ENCODE measurements at regions not wholly inside any gene's neighbourhood (a gene's known extent, or its start where the extent isn't known, plus 50 kb on each side); places are given as distances from the start of the nearest gene placed in this dataset.

DNA sequence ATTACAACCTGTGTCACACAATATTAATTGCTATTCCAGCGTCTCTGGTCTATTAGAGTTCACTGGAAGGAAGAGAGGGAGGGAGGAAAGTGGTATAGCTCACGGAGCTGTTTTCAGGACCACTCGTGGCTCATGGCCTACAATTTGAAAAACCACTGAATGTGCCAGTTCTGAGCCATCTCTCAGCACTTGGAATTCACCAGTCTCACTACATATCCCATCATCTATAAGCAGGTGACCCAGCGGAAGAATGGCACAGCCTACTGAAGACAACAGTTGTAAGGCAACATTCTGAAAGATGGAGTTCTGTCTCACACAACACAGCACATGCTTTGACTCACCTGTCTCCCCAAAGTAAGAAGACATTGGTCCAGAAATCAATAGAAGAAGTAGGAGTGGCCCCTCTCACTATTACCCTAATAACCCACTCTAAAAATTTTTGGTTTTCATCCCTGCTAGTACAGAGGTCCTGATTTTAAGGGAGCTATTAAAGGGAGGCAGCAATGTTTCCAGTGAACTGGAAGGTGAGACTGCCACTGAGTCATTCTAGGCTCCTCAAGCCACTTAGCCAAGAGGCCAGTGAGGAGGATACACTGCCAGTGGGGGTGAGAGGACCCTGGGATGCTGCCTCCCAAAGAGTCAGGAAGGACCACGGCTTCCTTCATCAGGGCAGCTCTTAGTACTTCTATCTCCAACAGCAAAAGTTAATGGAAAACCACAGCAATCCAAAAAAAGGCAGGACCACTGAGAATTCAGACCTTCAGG lies 50.0 kb upstream of the DOCK9 start:
- ATAC-seq (ENCODE audit: insufficient read depth, low read depth) (no peak), DNase-seq (no peak)
- no peaks in the 10 kb centered on the region for H3K79me2 ChIP-seq (ENCODE audit: insufficient read depth, low read length)
- H3K4me3 ChIP-seq (ENCODE audit: low read depth in 1 of 2, low read length in 2 of 2), result no peak overlapping the region
- no peaks in the 10 kb centered on the region for H3K36me3 ChIP-seq (ENCODE audit: insufficient read depth, low read length)
- TF ChIP-seq EZH2 (IDR thresholded peaks at IDR 0.05; ENCODE audit: borderline replicate concordance, low read depth, low read length, severe bottlenecking), result no peak
- TF ChIP-seq, protein P1, sequence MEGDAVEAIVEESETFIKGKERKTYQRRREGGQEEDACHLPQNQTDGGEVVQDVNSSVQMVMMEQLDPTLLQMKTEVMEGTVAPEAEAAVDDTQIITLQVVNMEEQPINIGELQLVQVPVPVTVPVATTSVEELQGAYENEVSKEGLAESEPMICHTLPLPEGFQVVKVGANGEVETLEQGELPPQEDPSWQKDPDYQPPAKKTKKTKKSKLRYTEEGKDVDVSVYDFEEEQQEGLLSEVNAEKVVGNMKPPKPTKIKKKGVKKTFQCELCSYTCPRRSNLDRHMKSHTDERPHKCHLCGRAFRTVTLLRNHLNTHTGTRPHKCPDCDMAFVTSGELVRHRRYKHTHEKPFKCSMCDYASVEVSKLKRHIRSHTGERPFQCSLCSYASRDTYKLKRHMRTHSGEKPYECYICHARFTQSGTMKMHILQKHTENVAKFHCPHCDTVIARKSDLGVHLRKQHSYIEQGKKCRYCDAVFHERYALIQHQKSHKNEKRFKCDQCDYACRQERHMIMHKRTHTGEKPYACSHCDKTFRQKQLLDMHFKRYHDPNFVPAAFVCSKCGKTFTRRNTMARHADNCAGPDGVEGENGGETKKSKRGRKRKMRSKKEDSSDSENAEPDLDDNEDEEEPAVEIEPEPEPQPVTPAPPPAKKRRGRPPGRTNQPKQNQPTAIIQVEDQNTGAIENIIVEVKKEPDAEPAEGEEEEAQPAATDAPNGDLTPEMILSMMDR (IDR thresholded peaks at IDR 0.05; ENCODE audit: borderline replicate concordance, extremely low read depth, low read length, poor library complexity, severe bottlenecking), result no peak
- H3K9ac ChIP-seq (ENCODE audit: low read depth, low read length), result no peak overlapping the region
- no peak overlapping the region for H3K4me2 ChIP-seq (ENCODE audit: insufficient read depth, low read length)
- H3K27ac ChIP-seq (ENCODE audit: low read length), result no peak overlapping the region
- no peaks in the 10 kb centered on the region for H3K27me3 ChIP-seq (ENCODE audit: insufficient read depth, low read length, poor library complexity)
- H3K4me1 ChIP-seq (ENCODE audit: insufficient read depth, low read length), result no peaks in the 10 kb centered on the region
- no peaks in the 10 kb centered on the region for H4K20me1 ChIP-seq (ENCODE audit: insufficient read depth, low read length)
- peaks cover 4% of the 10 kb centered on the region for H3K9me3 ChIP-seq (ENCODE audit: insufficient read depth, low read length, severe bottlenecking)
- no peak overlapping the region for H2AFZ ChIP-seq (ENCODE audit: low read depth, low read length)

DNA sequence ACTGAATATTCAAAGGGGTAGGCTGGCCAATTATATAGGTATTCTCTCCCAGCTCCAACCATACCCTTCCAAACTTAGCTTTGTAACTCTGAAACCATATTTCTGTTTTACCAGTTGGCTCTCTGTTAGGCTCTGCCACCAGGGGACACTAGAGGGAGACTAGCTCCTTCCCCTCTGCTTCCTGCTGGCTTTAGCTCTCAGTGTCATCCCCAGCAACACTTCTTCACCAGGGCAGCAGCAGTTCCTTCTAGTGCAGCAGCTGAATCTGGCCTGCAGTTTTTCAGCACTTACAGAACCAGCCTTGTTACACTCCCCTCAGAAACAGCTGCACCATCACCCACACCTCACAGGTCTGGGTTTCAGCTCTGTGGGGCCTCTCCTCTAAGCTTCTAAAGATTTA lies 51.0 kb upstream of the DOCK9 start:
- Histone ChIP-seq H3K27ac (ENCODE audit: low read length) (no peak overlapping the region), H2AFZ (ENCODE audit: low read depth, low read length) (no peak overlapping the region), H3K4me3 (ENCODE audit: low read depth in 1 of 2, low read length in 2 of 2) (no peak overlapping the region), H3K4me2 (ENCODE audit: insufficient read depth, low read length) (no peak overlapping the region), H3K9ac (ENCODE audit: low read depth, low read length) (no peak overlapping the region), H3K4me1 (ENCODE audit: insufficient read depth, low read length) (no peaks in the 10 kb centered on the region), H4K20me1 (ENCODE audit: insufficient read depth, low read length) (no peaks in the 10 kb centered on the region), H3K9me3 (ENCODE audit: insufficient read depth, low read length, severe bottlenecking) (peaks cover 4% of the 10 kb centered on the region), H3K79me2 (ENCODE audit: insufficient read depth, low read length) (no peaks in the 10 kb centered on the region), H3K27me3 (ENCODE audit: insufficient read depth, low read length, poor library complexity) (no peaks in the 10 kb centered on the region), H3K36me3 (ENCODE audit: insufficient read depth, low read length) (no peaks in the 10 kb centered on the region)
- DNase-seq, result peak; percentile 52
- peak; percentile 70 for ATAC-seq (ENCODE audit: insufficient read depth, low read depth)
- no peak for TF ChIP-seq EZH2 (IDR thresholded peaks at IDR 0.05; ENCODE audit: borderline replicate concordance, low read depth, low read length, severe bottlenecking)
- TF ChIP-seq, protein P1 (IDR thresholded peaks at IDR 0.05; ENCODE audit: borderline replicate concordance, extremely low read depth, low read length, poor library complexity, severe bottlenecking), result peak; percentile 68

DNA sequence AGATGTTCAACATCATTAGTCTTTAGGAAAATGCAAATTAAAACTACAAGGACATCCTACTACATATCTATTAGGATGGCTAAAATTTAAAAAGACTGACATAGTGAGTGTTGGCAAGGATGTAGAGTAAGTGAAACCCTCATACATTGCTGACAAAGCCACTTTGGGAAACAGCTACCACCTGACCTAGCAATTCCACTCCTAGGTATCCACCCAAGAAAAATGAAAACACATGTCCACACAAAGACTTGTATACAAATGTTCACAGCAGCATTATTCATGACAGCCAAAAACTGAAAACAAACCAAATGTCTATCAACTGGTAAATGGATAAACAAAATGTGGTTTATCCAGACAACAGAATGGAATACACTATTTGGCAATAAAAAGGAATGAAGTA lies 51.7 kb upstream of the DOCK9 start:
- TF ChIP-seq, protein P1 (IDR thresholded peaks at IDR 0.05; ENCODE audit: borderline replicate concordance, extremely low read depth, low read length, poor library complexity, severe bottlenecking), result no peak
- no peak for TF ChIP-seq EZH2 (IDR thresholded peaks at IDR 0.05; ENCODE audit: borderline replicate concordance, low read depth, low read length, severe bottlenecking)
- no peaks in the 10 kb centered on the region for H3K79me2 ChIP-seq (ENCODE audit: insufficient read depth, low read length)
- H3K27ac ChIP-seq (ENCODE audit: low read length), result no peak overlapping the region

More for the DNA sequence above, 51.7 kb upstream of the DOCK9 start:
- H3K4me3 ChIP-seq (ENCODE audit: low read depth in 1 of 2, low read length in 2 of 2), result no peak overlapping the region
- H2AFZ ChIP-seq (ENCODE audit: low read depth, low read length), result no peak overlapping the region
- H4K20me1 ChIP-seq (ENCODE audit: insufficient read depth, low read length), result no peaks in the 10 kb centered on the region
- no peak overlapping the region for H3K9ac ChIP-seq (ENCODE audit: low read depth, low read length)
- H3K27me3 ChIP-seq (ENCODE audit: insufficient read depth, low read length, poor library complexity), result no peaks in the 10 kb centered on the region
- H3K9me3 ChIP-seq (ENCODE audit: insufficient read depth, low read length, severe bottlenecking), result peaks cover 4% of the 10 kb centered on the region
- no peak for ATAC-seq (ENCODE audit: insufficient read depth, low read depth)
- H3K4me2 ChIP-seq (ENCODE audit: insufficient read depth, low read length), result no peak overlapping the region
- no peak for DNase-seq
- no peaks in the 10 kb centered on the region for H3K36me3 ChIP-seq (ENCODE audit: insufficient read depth, low read length)
- no peaks in the 10 kb centered on the region for H3K4me1 ChIP-seq (ENCODE audit: insufficient read depth, low read length)
